Omental fat pad (tissue), 3 donors: ENCODE measurements at regions not wholly inside any gene's neighbourhood (a gene's known extent, or its start where the extent isn't known, plus 50 kb on each side); places are given as distances from the start of the nearest gene placed in this dataset.

ENCODE experiments used
- ATAC-seq: fragments of 150-250 bp; one replicate; pipeline ENCODE4 v1.9.1; 2016; ENCODE audit warnings: mild to moderate bottlenecking, moderate library complexity; ENCODE audit not compliant: low FRiP score
- DNase-seq: peaks from one replicate; pipeline ENCODE4 v3.0.0-alpha.2; 2019; ENCODE audit warnings: low spot score
- CTCF ChIP-seq, 3 donors: fragments of 450-650 bp; IDR thresholded peaks; one replicate each; pipeline ENCODE4 v1.5.1; 2016 to 2017; ENCODE audit warnings: antibody characterized with exemption in 3 of 3, mild to moderate bottlenecking in 3 of 3, moderate library complexity in 2 of 3

- no peak for DNase-seq
- no peak for TF ChIP-seq CTCF (IDR thresholded peaks at IDR 0.05)
- no peak for ATAC-seq
Observed at GRCh38 chr13:56653043-56653442, 487.7 kb upstream of the PRR20A start.

- no peak for DNase-seq
- no peak for ATAC-seq
- no peak for TF ChIP-seq CTCF (IDR thresholded peaks at IDR 0.05)
Observed at GRCh38 chr13:56659041-56659471, 481.7 kb upstream of the PRR20A start.

GRCh38 chr13:56670563-56670962 lies 470.2 kb upstream of the PRR20A start:
- no peak for TF ChIP-seq CTCF (IDR thresholded peaks at IDR 0.05)
- DNase-seq (no peak), ATAC-seq (no peak)

GRCh38 chr13:56681404-56681803 lies 459.3 kb upstream of the PRR20A start:
- TF ChIP-seq CTCF (IDR thresholded peaks at IDR 0.05), result no peak
- no peak for ATAC-seq

GRCh38 chr13:56687131-56687530 lies 453.6 kb upstream of the PRR20A start:
- DNase-seq, result no peak
- no peak for ATAC-seq
- no peak for TF ChIP-seq CTCF (IDR thresholded peaks at IDR 0.05)

More at GRCh38 chr13:56681404-56681803, 459.3 kb upstream of the PRR20A start:
- DNase-seq, result no peak

- no peak for TF ChIP-seq CTCF (IDR thresholded peaks at IDR 0.05)
Observed at GRCh38 chr13:56697011-56697410, 443.7 kb upstream of the PRR20A start.

GRCh38 chr13:56700324-56700723 lies 440.4 kb upstream of the PRR20A start:
- no peak for ATAC-seq
- no peak for DNase-seq
- no peak for TF ChIP-seq CTCF (IDR thresholded peaks at IDR 0.05)

More at GRCh38 chr13:56697011-56697410, 443.7 kb upstream of the PRR20A start:
- no peak for DNase-seq
- no peak for ATAC-seq
